OCI-LY7 (cell line): ENCODE measurements at regions not wholly inside any gene's neighbourhood (a gene's known extent, or its start where the extent isn't known, plus 50 kb on each side); places are given as distances from the start of the nearest gene placed in this dataset.

Experiments used
- BruUV-seq: library from RNA; stranded (reverse); fragments of 400-500 nt; replicated peaks from 2 replicates; lab custom pipeline; 2021; lab: Mats Ljungman, UMichigan
- CTCF ChIA-PET: fragments of 300-600 bp; sonication (Branson Sonifier 250); formaldehyde crosslinking; loops from one replicate; lab custom pipeline; 2022; ENCODE audit warnings: antibody characterized with exemption; ENCODE audit not compliant: unreplicated experiment; lab: Charles Lee
- POLR2A ChIA-PET: fragments of 300-600 bp; sonication (Branson Sonifier 250); formaldehyde crosslinking; loops from one replicate; lab custom pipeline; 2022; ENCODE audit warnings: antibody characterized with exemption; lab: Charles Lee
- DNase-seq: peaks from one replicate; pipeline ENCODE4 v3.0.0-alpha.2; 2015; ENCODE audit warnings: low spot score
- H2AFZ ChIP-seq: fragments of 200-600 bp; sonication (generic), shearing (Covaris generic); 2 replicates; pipeline ENCODE4 v1.6.1; 2014; ENCODE audit warnings: mild to moderate bottlenecking, antibody characterized with exemption, low read length, moderate library complexity
- H3K27ac ChIP-seq: fragments of 200-600 bp; sonication (generic); 2 replicates; pipeline ENCODE4 v1.5.1; 2014; ENCODE audit warnings: mixed run types, low read depth, mild to moderate bottlenecking, moderate library complexity, low read length, inconsistent platforms; ENCODE audit not compliant: poor library complexity, severe bottlenecking
- H3K36me3 ChIP-seq: fragments of 200-600 bp; sonication (generic); 2 replicates; pipeline ENCODE4 v1.6.1; 2014; ENCODE audit warnings: mild to moderate bottlenecking, antibody characterized with exemption, low read length, moderate library complexity, mixed read lengths; ENCODE audit not compliant: insufficient read depth
- H3K4me1 ChIP-seq: fragments of 200-600 bp; sonication (generic); 2 replicates; pipeline ENCODE4 v1.5.1; 2014; ENCODE audit warnings: mild to moderate bottlenecking, low read length; ENCODE audit not compliant: insufficient read depth, poor library complexity, severe bottlenecking
- H3K4me2 ChIP-seq: fragments of 200-600 bp; sonication (generic); 2 replicates; pipeline ENCODE4 v1.6.1; 2014; ENCODE audit warnings: mild to moderate bottlenecking, low read length
- H3K4me3 ChIP-seq: fragments of 200-600 bp; sonication (generic); 2 replicates; pipeline ENCODE4 v1.5.1; 2014; ENCODE audit warnings: mild to moderate bottlenecking, low read depth, low read length; ENCODE audit not compliant: poor library complexity, severe bottlenecking
- H3K79me2 ChIP-seq: fragments of 200-600 bp; sonication (generic); 2 replicates; pipeline ENCODE4 v1.6.1; 2016; ENCODE audit warnings: low read depth, mild to moderate bottlenecking, low read length, moderate library complexity, mixed read lengths; ENCODE audit not compliant: insufficient read depth
- H3K9me2 ChIP-seq: fragments of 200-600 bp; sonication (generic); 2 replicates; pipeline ENCODE4 v1.6.1; 2016; ENCODE audit warnings: mild to moderate bottlenecking, low read length, mixed read lengths; ENCODE audit not compliant: insufficient read depth
- H3K9me3 ChIP-seq: fragments of 200-600 bp; sonication (generic); 2 replicates; pipeline ENCODE4 v1.6.1; 2014; ENCODE audit warnings: mild to moderate bottlenecking, mixed run types, low read length, mixed read lengths
- H4K20me1 ChIP-seq: fragments of 200-600 bp; sonication (generic); 2 replicates; pipeline ENCODE4 v1.6.1; 2014; ENCODE audit warnings: mild to moderate bottlenecking, antibody characterized with exemption, low read length, moderate library complexity, mixed read lengths; ENCODE audit not compliant: insufficient read depth
- CTCF ChIP-seq: fragments of 200-600 bp; sonication (generic); conservative IDR thresholded peaks from 2 replicates; pipeline ENCODE4 v1.5.1; 2014; ENCODE audit warnings: mild to moderate bottlenecking, antibody characterized with exemption, low read length, moderate library complexity, mixed read lengths
- EZH2phosphoT487 ChIP-seq: fragments of 200-600 bp; sonication (generic); IDR thresholded peaks from 2 replicates; pipeline ENCODE4 v1.6.1; 2018; ENCODE audit warnings: low read depth, borderline replicate concordance, mild to moderate bottlenecking, mixed run types, antibody characterized with exemption, low read length, moderate library complexity, mixed read lengths
- intact Hi-C: fragments of 100-400 bp; cut with micrococcal nuclease; formaldehyde crosslinking; loops from one replicate; pipeline ENCODE4 v1.10.0; 2022; ENCODE audit not compliant: unreplicated experiment

GRCh38 chr2:17235167-17235566 is 283.1 kb downstream of the RAD51AP2 start:
- ChIA-PET CTCF (no interaction called here), POLR2A (no interaction called here)
- H3K9me2 ChIP-seq, result no peaks in the 10 kb centered on the region
- H3K4me3 ChIP-seq, result no peak overlapping the region
- H3K27ac ChIP-seq, result no peak overlapping the region
- DNase-seq, result no peak
- no peak overlapping the region for H3K4me2 ChIP-seq
- H3K79me2 ChIP-seq, result no peaks in the 10 kb centered on the region
- TF ChIP-seq EZH2phosphoT487, result no peak
- TF ChIP-seq CTCF, result no peak
- no peaks in the 10 kb centered on the region for H4K20me1 ChIP-seq
- H3K4me1 ChIP-seq, result no peaks in the 10 kb centered on the region
- no peaks in the 10 kb centered on the region for H3K9me3 ChIP-seq
- no TSS peak for BruUV-seq
- no peak overlapping the region for H2AFZ ChIP-seq
- intact Hi-C loops, result no loop called here
- H3K36me3 ChIP-seq, result no peaks in the 10 kb centered on the region

GRCh38 chr2:17232776-17233556 is 285.3 kb downstream of the RAD51AP2 start:
- Histone ChIP-seq H4K20me1 (no peaks in the 10 kb centered on the region), H3K4me3 (no peak overlapping the region), H3K27ac (no peak overlapping the region), H3K4me2 (no peak overlapping the region), H2AFZ (no peak overlapping the region), H3K36me3 (no peaks in the 10 kb centered on the region), H3K9me3 (no peaks in the 10 kb centered on the region), H3K4me1 (no peaks in the 10 kb centered on the region), H3K9me2 (no peaks in the 10 kb centered on the region), H3K79me2 (no peaks in the 10 kb centered on the region)
- BruUV-seq, result no TSS peak
- intact Hi-C loops, result no loop called here
- no peak for DNase-seq
- ChIA-PET POLR2A (no interaction called here), CTCF (no interaction called here)
- TF ChIP-seq EZH2phosphoT487, result no peak
- no peak for TF ChIP-seq CTCF

- H3K9me2 ChIP-seq, result no peaks in the 10 kb centered on the region
- no TSS peak for BruUV-seq
- intact Hi-C loops, result no loop called here
Measured at GRCh38 chr2:17231394-17231965, 286.8 kb downstream of the RAD51AP2 start.

More at GRCh38 chr2:17231394-17231965, 286.8 kb downstream of the RAD51AP2 start:
- no peaks in the 10 kb centered on the region for H3K79me2 ChIP-seq
- H4K20me1 ChIP-seq, result no peaks in the 10 kb centered on the region
- no peak for DNase-seq
- no peaks in the 10 kb centered on the region for H3K36me3 ChIP-seq
- POLR2A ChIA-PET, result interaction anchor here (1.3 kb wide), 1 partner anchor 14 kb away, joined by 4 read pairs; no protein-coding TSS in a partner anchor
- H2AFZ ChIP-seq, result no peak overlapping the region
- no peaks in the 10 kb centered on the region for H3K4me1 ChIP-seq
- no peaks in the 10 kb centered on the region for H3K9me3 ChIP-seq
- no peak for TF ChIP-seq EZH2phosphoT487
- no peak for TF ChIP-seq CTCF
- CTCF ChIA-PET, result no interaction called here
- H3K27ac ChIP-seq, result no peak overlapping the region
- H3K4me2 ChIP-seq, result no peak overlapping the region
- H3K4me3 ChIP-seq, result no peak overlapping the region
